ENCODE measurements at regions not wholly inside any gene's neighbourhood (a gene's known extent, or its start where the extent isn't known, plus 50 kb on each side); places are given as distances from the start of the nearest gene placed in this dataset.

DNA sequence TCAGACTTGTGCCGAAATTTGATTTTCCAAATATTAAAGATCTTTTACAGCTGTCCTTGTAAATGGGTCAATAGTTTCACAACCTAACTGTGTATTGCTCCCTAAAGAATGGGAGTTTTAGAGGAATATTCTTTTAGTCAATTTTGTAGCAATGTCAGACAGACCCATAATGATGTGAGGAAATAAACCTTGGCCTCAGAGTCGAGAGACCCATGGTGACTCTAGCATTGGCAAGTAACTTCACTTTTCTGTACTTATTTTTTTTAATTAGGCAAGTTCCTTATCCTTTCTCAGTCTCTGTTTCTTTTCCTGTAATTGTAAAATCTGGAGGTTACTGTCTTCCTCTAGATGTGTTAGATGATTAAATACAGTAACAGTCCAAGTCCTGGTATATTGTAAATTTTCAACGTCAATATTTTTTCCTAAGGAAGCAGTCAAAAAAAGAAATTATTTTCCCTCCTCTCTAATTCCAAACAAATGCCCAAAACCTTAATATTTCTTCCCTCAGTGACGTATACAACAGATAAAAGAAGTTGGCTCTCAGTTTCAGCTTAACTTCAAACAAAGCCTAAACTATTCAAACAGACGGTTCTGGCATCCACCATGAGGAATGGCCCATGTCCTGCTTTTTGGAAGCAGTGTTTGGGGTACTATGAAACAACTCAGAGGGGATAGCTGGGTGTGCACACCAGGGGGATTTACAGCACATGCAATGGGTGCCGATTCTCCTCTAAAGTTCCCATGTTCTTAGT is 466.7 kb downstream of the TNS1 start:
- Histone ChIP-seq H3K4me1 (no peaks in the 10 kb centered on the region), H3K27me3 (no peaks in the 10 kb centered on the region), H3K9me3 (no peaks in the 10 kb centered on the region), H3K27ac (no peak overlapping the region), H3K4me3 (no peak overlapping the region), H3K36me3 (no peaks in the 10 kb centered on the region)
- no peak for DNase-seq (ENCODE audit: low spot score in 2 of 2)
- intact Hi-C loops (cut with DNase I; ENCODE audit: low total_unique reads): loop anchor here (5.0 kb wide), 1 partner anchor 186 kb away; no protein-coding TSS in a partner anchor
- TF ChIP-seq, protein P1, sequence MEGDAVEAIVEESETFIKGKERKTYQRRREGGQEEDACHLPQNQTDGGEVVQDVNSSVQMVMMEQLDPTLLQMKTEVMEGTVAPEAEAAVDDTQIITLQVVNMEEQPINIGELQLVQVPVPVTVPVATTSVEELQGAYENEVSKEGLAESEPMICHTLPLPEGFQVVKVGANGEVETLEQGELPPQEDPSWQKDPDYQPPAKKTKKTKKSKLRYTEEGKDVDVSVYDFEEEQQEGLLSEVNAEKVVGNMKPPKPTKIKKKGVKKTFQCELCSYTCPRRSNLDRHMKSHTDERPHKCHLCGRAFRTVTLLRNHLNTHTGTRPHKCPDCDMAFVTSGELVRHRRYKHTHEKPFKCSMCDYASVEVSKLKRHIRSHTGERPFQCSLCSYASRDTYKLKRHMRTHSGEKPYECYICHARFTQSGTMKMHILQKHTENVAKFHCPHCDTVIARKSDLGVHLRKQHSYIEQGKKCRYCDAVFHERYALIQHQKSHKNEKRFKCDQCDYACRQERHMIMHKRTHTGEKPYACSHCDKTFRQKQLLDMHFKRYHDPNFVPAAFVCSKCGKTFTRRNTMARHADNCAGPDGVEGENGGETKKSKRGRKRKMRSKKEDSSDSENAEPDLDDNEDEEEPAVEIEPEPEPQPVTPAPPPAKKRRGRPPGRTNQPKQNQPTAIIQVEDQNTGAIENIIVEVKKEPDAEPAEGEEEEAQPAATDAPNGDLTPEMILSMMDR (IDR thresholded peaks at IDR 0.05): no peak
- TF ChIP-seq POLR2A (IDR thresholded peaks at IDR 0.05): no peak
- no peak for TF ChIP-seq POLR2AphosphoS5 (IDR thresholded peaks at IDR 0.05)

DNA sequence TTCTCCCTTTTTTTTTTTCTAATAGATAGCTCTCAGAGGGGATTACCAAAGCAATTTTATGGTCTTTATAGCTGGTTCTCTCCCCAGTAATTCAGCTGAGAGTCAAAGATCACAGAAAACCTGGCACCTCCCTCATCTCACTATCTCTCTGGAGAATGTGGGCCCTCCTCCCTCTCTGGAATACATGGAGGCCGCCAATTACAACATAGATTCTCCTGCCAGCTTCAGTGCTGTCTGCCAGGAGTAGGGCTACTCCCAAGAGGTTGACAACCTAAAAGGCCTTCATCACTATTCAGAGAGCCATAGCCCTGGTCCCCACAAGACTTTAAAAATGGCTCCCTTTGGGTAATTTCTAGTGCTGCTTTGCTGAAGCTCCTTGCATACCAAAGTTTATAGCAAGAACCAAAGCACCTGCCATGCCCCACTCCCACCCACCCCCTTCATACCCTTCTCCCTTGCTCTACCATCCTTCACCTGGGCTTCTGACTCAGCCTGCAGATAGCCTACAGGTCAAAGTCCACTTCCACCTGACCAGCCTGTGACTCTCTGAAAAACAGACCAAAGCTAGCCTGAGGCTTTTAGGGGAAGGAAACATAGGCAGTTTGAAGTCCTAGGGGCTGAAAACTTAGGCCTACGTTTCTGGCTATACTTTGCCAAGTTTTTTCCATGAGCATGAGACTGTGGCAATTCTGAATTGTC is 472.3 kb downstream of the TNS1 start:
- Histone ChIP-seq H3K4me3 (no peak overlapping the region), H3K4me1 (no peaks in the 10 kb centered on the region), H3K36me3 (no peaks in the 10 kb centered on the region), H3K27me3 (no peaks in the 10 kb centered on the region), H3K27ac (peak overlapping the region in 1 of 2 donors; percentile 24), H3K9me3 (no peaks in the 10 kb centered on the region)
- TF ChIP-seq POLR2A (IDR thresholded peaks at IDR 0.05) (no peak), POLR2AphosphoS5 (IDR thresholded peaks at IDR 0.05) (no peak)
- TF ChIP-seq, protein P1 (IDR thresholded peaks at IDR 0.05): no peak
- intact Hi-C loops (cut with DNase I; ENCODE audit: low total_unique reads): no loop called here
- DNase-seq (ENCODE audit: low spot score in 2 of 2): no peak

GRCh38 chr2:217529271-217529670 is 473.5 kb downstream of the TNS1 start:
- Histone ChIP-seq H3K4me1 (no peaks in the 10 kb centered on the region), H3K4me3 (no peak overlapping the region), H3K27me3 (no peaks in the 10 kb centered on the region), H3K9me3 (no peaks in the 10 kb centered on the region), H3K27ac (no peak overlapping the region), H3K36me3 (no peaks in the 10 kb centered on the region)
- TF ChIP-seq, protein P1 (IDR thresholded peaks at IDR 0.05): no peak
- TF ChIP-seq POLR2AphosphoS5 (IDR thresholded peaks at IDR 0.05) (no peak), POLR2A (IDR thresholded peaks at IDR 0.05) (no peak)
- no peak for DNase-seq (ENCODE audit: low spot score in 2 of 2)
- intact Hi-C loops (cut with DNase I; ENCODE audit: low total_unique reads): no loop called here

DNA sequence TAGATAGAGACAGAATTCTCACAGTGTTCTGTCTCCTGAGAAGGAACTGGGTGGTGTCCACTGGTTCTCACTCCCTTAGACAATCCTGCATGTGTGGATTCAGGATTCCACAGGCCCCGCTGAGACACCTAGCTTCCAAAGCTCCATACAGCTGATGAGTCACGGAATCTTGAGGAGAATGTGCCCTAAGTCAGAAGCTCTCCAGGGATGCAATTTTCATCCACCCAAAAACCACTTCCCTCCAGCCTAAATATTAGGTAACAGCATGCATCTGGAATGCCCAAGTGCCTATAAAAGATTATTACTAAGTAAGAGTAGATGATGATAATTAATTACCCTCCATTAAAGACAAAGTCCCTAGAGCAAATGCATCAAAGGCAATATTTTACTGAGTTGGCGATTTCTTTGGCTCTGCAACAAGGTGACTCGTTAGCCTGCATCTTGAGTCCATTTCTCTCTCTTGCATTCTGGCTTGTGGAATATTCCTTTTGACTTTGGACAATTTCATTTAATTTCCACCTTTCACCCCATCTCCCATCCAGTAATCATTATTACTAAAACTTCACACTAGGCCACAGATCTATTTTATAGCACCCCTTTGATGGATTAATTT is 475.1 kb downstream of the TNS1 start:
- Histone ChIP-seq H3K4me1 (no peaks in the 10 kb centered on the region), H3K9me3 (no peaks in the 10 kb centered on the region), H3K27ac (no peak overlapping the region), H3K27me3 (no peaks in the 10 kb centered on the region), H3K4me3 (no peak overlapping the region), H3K36me3 (no peaks in the 10 kb centered on the region)
- intact Hi-C loops (cut with DNase I; ENCODE audit: low total_unique reads): no loop called here
- DNase-seq (ENCODE audit: low spot score in 2 of 2): no peak
- TF ChIP-seq, protein P1 (IDR thresholded peaks at IDR 0.05): no peak
- TF ChIP-seq POLR2AphosphoS5 (IDR thresholded peaks at IDR 0.05): no peak
- no peak for TF ChIP-seq POLR2A (IDR thresholded peaks at IDR 0.05)

DNA sequence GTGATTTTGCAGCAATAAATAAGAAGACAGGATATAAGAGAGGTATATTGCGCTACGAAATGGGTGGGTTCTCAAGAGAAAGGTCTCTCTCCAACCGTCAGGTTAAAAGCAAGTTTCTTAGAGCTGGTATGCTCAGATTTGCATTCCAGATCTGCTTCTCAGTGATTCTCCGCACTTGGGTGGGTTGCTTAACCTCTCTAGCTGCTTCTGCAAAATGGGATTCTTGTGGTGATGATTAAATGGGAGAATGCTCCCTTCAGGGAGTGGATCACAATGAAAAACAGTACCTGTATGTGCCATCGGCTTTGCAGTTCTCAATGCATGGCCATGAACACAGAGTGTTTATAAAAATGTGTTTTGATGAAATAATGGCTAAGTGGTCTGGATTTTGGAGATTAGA is 477.7 kb downstream of the TNS1 start:
- no peak for DNase-seq (ENCODE audit: low spot score in 2 of 2)
- intact Hi-C loops (cut with DNase I; ENCODE audit: low total_unique reads): no loop called here
- H3K27ac ChIP-seq: no peak overlapping the region
- no peaks in the 10 kb centered on the region for H3K9me3 ChIP-seq
- no peaks in the 10 kb centered on the region for H3K36me3 ChIP-seq
- TF ChIP-seq POLR2A (IDR thresholded peaks at IDR 0.05): no peak
- no peak for TF ChIP-seq POLR2AphosphoS5 (IDR thresholded peaks at IDR 0.05)
- TF ChIP-seq, protein P1 (IDR thresholded peaks at IDR 0.05): no peak
- no peaks in the 10 kb centered on the region for H3K27me3 ChIP-seq
- H3K4me3 ChIP-seq: no peak overlapping the region
- no peaks in the 10 kb centered on the region for H3K4me1 ChIP-seq
